ENCODE measurements at regions not wholly inside any gene's neighbourhood (a gene's known extent, or its start where the extent isn't known, plus 50 kb on each side); places are given as distances from the start of the nearest gene placed in this dataset.
"Not testable (repeated sequence)": the region's sequence is repeated elsewhere in the genome, so short reads cannot be mapped to it uniquely, and the experiment has no call there.

GRCh38 chrX:85529141-85529540 lies 149.7 kb upstream of the POF1B start:
- DNase-seq (ENCODE audit: low read depth), result not testable (repeated sequence)

- no peak for DNase-seq (ENCODE audit: low read depth)
Observed at GRCh38 chrX:85517994-85518718, 138.7 kb upstream of the POF1B start.

GRCh38 chrX:85516131-85516530 lies 136.7 kb upstream of the POF1B start:
- DNase-seq (ENCODE audit: low read depth), result no peak

DNA sequence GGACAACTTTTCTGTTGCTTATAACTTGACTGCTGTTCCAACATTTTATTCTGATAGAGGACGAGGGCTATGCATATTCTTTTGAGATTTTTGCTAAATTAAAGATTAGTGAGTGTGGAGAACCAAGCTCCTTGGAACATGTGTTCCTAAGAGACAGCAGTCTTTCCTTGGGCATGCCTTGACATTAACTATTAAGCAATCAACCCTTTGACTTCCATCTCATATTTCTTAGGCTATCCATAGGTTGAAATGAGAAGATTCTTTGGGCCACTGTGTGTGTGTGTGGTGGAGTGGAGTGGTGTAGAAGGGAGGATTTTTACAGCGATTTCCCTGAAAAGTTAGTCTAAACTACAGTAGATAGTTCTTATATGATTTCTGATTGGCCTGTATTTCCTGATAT lies 127.4 kb upstream of the POF1B start:
- no peak for DNase-seq (ENCODE audit: low read depth)

GRCh38 chrX:85505801-85506200 lies 126.3 kb upstream of the POF1B start:
- no peak for DNase-seq (ENCODE audit: low read depth)

GRCh38 chrX:85504381-85504780 lies 124.9 kb upstream of the POF1B start:
- DNase-seq (ENCODE audit: low read depth), result no peak

GRCh38 chrX:85503258-85504158 lies 124.0 kb upstream of the POF1B start:
- peak; percentile 0 for DNase-seq (ENCODE audit: low read depth)

DNA sequence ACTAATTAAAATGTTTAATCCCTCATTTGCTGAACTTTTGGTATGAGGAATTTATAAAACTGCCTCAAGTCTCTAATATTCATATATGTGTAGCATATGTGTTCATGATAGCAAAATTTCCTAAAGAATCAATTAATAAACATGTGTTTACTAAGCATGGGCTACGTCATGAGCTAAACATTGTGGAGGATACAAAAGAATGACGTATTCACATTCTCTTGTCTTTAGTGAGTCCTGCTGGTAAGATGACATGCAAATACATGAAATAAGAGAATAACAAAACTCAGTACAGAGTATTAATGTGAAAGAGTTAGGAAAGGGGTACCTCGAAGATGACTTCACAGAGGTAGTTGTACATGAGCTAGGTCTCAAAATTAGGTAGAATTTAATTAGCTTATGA lies 121.9 kb upstream of the POF1B start:
- DNase-seq (ENCODE audit: low read depth), result no peak

- no peak for DNase-seq (ENCODE audit: low read depth)
Observed at GRCh38 chrX:85499400-85499799, 119.9 kb upstream of the POF1B start.

GRCh38 chrX:85493821-85494220 lies 114.4 kb upstream of the POF1B start:
- DNase-seq (ENCODE audit: low read depth), result no peak

- DNase-seq (ENCODE audit: low read depth), result no peak
Observed at GRCh38 chrX:85454295-85454694, 74.8 kb upstream of the POF1B start.

DNA sequence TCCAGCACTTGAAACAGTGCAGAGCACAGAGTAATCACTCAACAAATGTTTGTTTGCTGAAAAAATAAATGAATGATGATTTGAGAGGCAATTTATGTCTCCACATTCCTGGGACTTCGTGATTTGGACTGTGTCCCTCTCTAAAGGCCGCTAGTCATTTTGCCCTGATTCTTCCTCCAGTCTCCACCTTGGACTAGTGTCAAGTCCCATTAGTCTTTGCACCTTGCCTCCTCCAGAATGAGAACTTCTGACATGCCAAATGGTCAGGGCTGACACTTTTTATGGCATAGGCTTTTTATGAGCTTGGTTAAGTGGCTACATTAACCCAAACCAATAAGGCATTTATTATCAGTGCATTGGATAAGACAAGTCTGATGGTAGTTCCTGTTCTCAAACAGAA lies 65.1 kb upstream of the POF1B start:
- no peak for DNase-seq (ENCODE audit: low read depth)
